MM.1S (cell line): ENCODE measurements at regions not wholly inside any gene's neighbourhood (a gene's known extent, or its start where the extent isn't known, plus 50 kb on each side); places are given as distances from the start of the nearest gene placed in this dataset.

ENCODE experiments used
- DNase-seq: peaks from one replicate; pipeline ENCODE4 v3.0.0-alpha.2; 2015
- H2AFZ ChIP-seq: fragments of 300-600 bp; sonication (generic); 2 replicates; pipeline ENCODE4 v1.6.0; 2016; ENCODE audit warnings: antibody characterized with exemption, low read length
- H3F3A ChIP-seq: fragments of 300-600 bp; sonication (generic); 2 replicates; pipeline ENCODE4 v1.6.1; 2016; ENCODE audit warnings: mild to moderate bottlenecking, antibody characterized with exemption, low read length, moderate library complexity, mixed read lengths; ENCODE audit not compliant: insufficient read depth
- H3K27ac ChIP-seq: fragments of 300-600 bp; sonication (generic); 2 replicates; pipeline ENCODE4 v1.5.1; 2016; ENCODE audit warnings: mild to moderate bottlenecking, low read length
- H3K27me3 ChIP-seq: fragments of 300-600 bp; sonication (generic); replicated peaks from 2 replicates; pipeline ENCODE4 v1.6.0; 2016; ENCODE audit warnings: low read length; ENCODE audit not compliant: insufficient read depth
- H3K36me3 ChIP-seq: fragments of 300-600 bp; sonication (generic); replicated peaks from 2 replicates; pipeline ENCODE4 v1.6.1; 2016; ENCODE audit warnings: mild to moderate bottlenecking, low read length, mixed read lengths; ENCODE audit not compliant: insufficient read depth
- H3K4me1 ChIP-seq: fragments of 300-600 bp; sonication (generic); 2 replicates; pipeline ENCODE4 v1.6.1; 2016; ENCODE audit warnings: low read length, mixed read lengths
- H3K4me2 ChIP-seq: fragments of 300-600 bp; sonication (generic); 2 replicates; pipeline ENCODE4 v1.6.0; 2016; ENCODE audit warnings: low read depth, low read length
- H3K4me3 ChIP-seq: fragments of 300-600 bp; sonication (generic); 2 replicates; pipeline ENCODE4 v1.5.1; 2016; ENCODE audit warnings: low read length, mixed read lengths
- H3K79me2 ChIP-seq: fragments of 300-600 bp; sonication (generic); 2 replicates; pipeline ENCODE4 v1.6.1; 2016; ENCODE audit warnings: mixed run types, low read length, mixed read lengths
- H3K9ac ChIP-seq: fragments of 300-600 bp; sonication (generic); 2 replicates; pipeline ENCODE4 v1.6.1; 2016; ENCODE audit warnings: low read length, mixed read lengths
- H3K9me2 ChIP-seq: fragments of 300-600 bp; sonication (generic); replicated peaks from 2 replicates; pipeline ENCODE4 v1.6.1; 2016; ENCODE audit warnings: mild to moderate bottlenecking, low read length, mixed read lengths; ENCODE audit not compliant: insufficient read depth
- H3K9me3 ChIP-seq: fragments of 300-600 bp; sonication (generic); replicated peaks from 2 replicates; pipeline ENCODE4 v1.6.1; 2016; ENCODE audit warnings: mild to moderate bottlenecking, low read length, mixed read lengths; ENCODE audit not compliant: insufficient read depth
- H4K20me1 ChIP-seq: fragments of 300-600 bp; sonication (generic); 2 replicates; pipeline ENCODE4 v1.6.1; 2016; ENCODE audit warnings: mild to moderate bottlenecking, low read length, moderate library complexity, mixed read lengths; ENCODE audit not compliant: insufficient read depth
- EZH2 ChIP-seq: fragments of 300-600 bp; sonication (generic); optimal IDR thresholded peaks from 2 replicates; pipeline ENCODE3; 2017; ENCODE audit warnings: low read depth, mild to moderate bottlenecking, antibody characterized with exemption, low read length, mixed read lengths
- EZH2phosphoT487 ChIP-seq: fragments of 300-600 bp; sonication (generic); IDR thresholded peaks from 2 replicates; pipeline ENCODE4 v1.6.1; 2018; ENCODE audit warnings: antibody characterized with exemption, low read length
- TF ChIP-seq, protein P1 (sequence below): fragments of 300-600 bp; sonication (generic); IDR thresholded peaks from 2 replicates; pipeline ENCODE4 v1.5.1; 2016; ENCODE audit warnings: antibody characterized with exemption, low read length, mixed read lengths

DNA sequence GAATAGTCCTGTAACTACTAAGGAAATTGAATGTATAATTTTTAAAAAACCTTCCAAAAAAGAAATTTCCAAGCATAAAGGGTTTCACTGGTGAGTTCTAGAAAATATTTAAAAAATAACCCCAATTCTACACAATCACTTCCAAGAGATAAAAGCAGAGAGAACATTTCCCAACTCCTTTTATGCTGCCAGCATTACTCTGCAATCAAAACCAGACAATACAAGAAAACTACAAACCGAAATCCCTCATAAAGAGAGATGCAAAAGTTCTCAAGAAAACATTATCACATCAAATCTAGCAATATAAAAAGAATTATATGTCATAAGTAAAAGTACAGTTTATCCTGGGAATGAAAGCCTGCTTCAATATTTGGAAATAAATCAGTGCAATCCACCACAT, 84.8 kb downstream of the OAT start:
- no peaks in the 10 kb centered on the region for H3K9me3 ChIP-seq
- H3K4me3 ChIP-seq = no peak overlapping the region
- H3K9ac ChIP-seq = no peak overlapping the region
- no peaks in the 10 kb centered on the region for H3K4me1 ChIP-seq
- DNase-seq = no peak
- no peaks in the 10 kb centered on the region for H3K9me2 ChIP-seq
- H3K36me3 ChIP-seq = no peaks in the 10 kb centered on the region
- no peaks in the 10 kb centered on the region for H3K79me2 ChIP-seq
- H3F3A ChIP-seq = no peaks in the 10 kb centered on the region
- no peaks in the 10 kb centered on the region for H4K20me1 ChIP-seq
- H3K27me3 ChIP-seq = no peaks in the 10 kb centered on the region
- TF ChIP-seq EZH2phosphoT487 = no peak
- TF ChIP-seq, protein P1, sequence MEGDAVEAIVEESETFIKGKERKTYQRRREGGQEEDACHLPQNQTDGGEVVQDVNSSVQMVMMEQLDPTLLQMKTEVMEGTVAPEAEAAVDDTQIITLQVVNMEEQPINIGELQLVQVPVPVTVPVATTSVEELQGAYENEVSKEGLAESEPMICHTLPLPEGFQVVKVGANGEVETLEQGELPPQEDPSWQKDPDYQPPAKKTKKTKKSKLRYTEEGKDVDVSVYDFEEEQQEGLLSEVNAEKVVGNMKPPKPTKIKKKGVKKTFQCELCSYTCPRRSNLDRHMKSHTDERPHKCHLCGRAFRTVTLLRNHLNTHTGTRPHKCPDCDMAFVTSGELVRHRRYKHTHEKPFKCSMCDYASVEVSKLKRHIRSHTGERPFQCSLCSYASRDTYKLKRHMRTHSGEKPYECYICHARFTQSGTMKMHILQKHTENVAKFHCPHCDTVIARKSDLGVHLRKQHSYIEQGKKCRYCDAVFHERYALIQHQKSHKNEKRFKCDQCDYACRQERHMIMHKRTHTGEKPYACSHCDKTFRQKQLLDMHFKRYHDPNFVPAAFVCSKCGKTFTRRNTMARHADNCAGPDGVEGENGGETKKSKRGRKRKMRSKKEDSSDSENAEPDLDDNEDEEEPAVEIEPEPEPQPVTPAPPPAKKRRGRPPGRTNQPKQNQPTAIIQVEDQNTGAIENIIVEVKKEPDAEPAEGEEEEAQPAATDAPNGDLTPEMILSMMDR = no peak
- no peak for TF ChIP-seq EZH2
- H2AFZ ChIP-seq = no peak overlapping the region
- H3K4me2 ChIP-seq = no peak overlapping the region
- no peak overlapping the region for H3K27ac ChIP-seq

DNA sequence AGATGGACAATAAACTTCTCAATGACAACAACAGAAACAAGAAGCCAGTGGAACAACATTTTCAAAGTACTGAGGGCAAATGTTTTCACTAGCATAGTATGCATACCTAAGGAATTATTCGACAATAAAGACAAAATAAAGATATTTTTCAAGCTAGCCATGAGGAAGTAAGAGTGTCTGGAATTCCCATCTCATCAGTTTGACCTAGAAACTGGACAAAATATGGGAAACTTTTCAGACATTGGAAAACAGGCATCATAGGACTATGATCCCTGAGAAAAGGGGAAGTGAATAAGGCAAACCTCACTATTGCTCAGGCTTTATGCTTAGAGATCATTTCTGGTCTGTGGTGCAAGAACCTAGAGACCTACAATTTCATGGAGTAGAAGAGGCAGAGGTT, 86.3 kb downstream of the OAT start:
- DNase-seq = no peak
- no peaks in the 10 kb centered on the region for H3K9me2 ChIP-seq
- H3K4me1 ChIP-seq = no peaks in the 10 kb centered on the region
- H3K4me2 ChIP-seq = no peak overlapping the region
- H3K27ac ChIP-seq = no peak overlapping the region
- H3K27me3 ChIP-seq = no peaks in the 10 kb centered on the region
- H3K79me2 ChIP-seq = no peaks in the 10 kb centered on the region
- no peaks in the 10 kb centered on the region for H3K36me3 ChIP-seq
- TF ChIP-seq EZH2phosphoT487 = no peak
- TF ChIP-seq, protein P1 = no peak
- no peak for TF ChIP-seq EZH2
- H3F3A ChIP-seq = no peaks in the 10 kb centered on the region
- no peak overlapping the region for H3K9ac ChIP-seq
- no peaks in the 10 kb centered on the region for H4K20me1 ChIP-seq
- H2AFZ ChIP-seq = no peak overlapping the region
- no peaks in the 10 kb centered on the region for H3K9me3 ChIP-seq
- no peak overlapping the region for H3K4me3 ChIP-seq

DNA sequence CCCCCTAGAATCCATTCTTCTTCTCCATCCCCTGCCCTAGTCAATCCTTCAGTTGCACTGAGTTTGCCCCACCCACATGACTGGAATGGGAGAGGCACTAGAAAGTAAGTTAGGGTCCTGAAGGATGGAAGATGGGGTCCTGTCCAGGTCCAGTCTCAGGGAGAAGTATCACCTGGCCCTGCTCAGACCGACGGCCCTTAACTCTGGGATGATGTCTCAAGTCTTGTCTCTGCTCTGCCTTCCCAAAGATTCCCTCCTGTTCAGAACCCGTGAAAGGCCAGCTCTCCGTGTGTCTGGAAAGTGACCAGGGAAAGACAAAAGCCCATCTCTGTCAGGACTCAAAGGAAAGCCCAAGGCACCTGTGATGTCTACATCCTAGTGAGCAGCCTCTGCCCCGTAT, 88.8 kb downstream of the OAT start:
- no peaks in the 10 kb centered on the region for H3K79me2 ChIP-seq
- H3K27me3 ChIP-seq = no peaks in the 10 kb centered on the region
- no peak overlapping the region for H3K4me2 ChIP-seq
- H3K4me3 ChIP-seq = no peak overlapping the region
- H3K4me1 ChIP-seq = no peaks in the 10 kb centered on the region
- no peak for DNase-seq
- no peak overlapping the region for H2AFZ ChIP-seq
- H3K36me3 ChIP-seq = no peaks in the 10 kb centered on the region
- TF ChIP-seq, protein P1 = no peak
- no peak for TF ChIP-seq EZH2phosphoT487
- no peak for TF ChIP-seq EZH2
- H3K9ac ChIP-seq = no peak overlapping the region
- H3K27ac ChIP-seq = no peak overlapping the region
- no peaks in the 10 kb centered on the region for H4K20me1 ChIP-seq
- H3K9me3 ChIP-seq = no peaks in the 10 kb centered on the region
- no peaks in the 10 kb centered on the region for H3F3A ChIP-seq
- no peaks in the 10 kb centered on the region for H3K9me2 ChIP-seq
